Esophagus muscularis mucosa (tissue), 3 donors: ENCODE measurements at regions not wholly inside any gene's neighbourhood (a gene's known extent, or its start where the extent isn't known, plus 50 kb on each side); places are given as distances from the start of the nearest gene placed in this dataset.

Experiments
- POLR2A ChIP-seq: fragments of 450-650 bp; IDR thresholded peaks from one replicate; pipeline ENCODE4 v1.6.1; 2017; ENCODE audit warnings: antibody characterized with exemption, moderate library complexity, mild to moderate bottlenecking, low read depth
- TF ChIP-seq, protein P1 (sequence below), 3 experiments: fragments of 200-600 bp in 2 of 3; fragments of 450-650 bp in 1 of 3; sonication (generic) in 2 of 3; IDR thresholded peaks; one replicate each; pipeline ENCODE4 v1.5.1; 2017 to 2019; ENCODE audit warnings: antibody characterized with exemption in 3 of 3, mild to moderate bottlenecking in 2 of 3, moderate library complexity in 1 of 3

DNA sequence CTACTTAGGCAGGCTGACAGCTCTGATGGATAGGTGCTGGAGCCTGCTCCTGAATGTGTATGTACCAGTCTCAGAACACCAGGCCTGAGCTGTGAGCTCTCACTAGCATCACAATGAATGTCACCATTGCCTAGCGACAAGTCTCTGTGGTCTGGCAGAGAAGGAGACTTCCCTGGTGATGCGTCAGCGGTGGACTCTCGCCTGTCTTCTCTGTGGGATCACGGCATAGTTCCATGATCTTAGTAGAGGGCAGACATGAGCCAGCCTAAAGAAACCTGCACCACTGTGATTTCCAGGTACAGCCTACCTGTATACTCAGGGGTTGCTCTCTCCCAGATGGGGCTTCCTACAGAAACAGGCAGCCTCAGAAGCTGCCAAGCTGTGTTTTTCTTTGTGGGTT, 699.2 kb upstream of the TSPY4 start:
- no peak for TF ChIP-seq POLR2A
- TF ChIP-seq, protein P1, sequence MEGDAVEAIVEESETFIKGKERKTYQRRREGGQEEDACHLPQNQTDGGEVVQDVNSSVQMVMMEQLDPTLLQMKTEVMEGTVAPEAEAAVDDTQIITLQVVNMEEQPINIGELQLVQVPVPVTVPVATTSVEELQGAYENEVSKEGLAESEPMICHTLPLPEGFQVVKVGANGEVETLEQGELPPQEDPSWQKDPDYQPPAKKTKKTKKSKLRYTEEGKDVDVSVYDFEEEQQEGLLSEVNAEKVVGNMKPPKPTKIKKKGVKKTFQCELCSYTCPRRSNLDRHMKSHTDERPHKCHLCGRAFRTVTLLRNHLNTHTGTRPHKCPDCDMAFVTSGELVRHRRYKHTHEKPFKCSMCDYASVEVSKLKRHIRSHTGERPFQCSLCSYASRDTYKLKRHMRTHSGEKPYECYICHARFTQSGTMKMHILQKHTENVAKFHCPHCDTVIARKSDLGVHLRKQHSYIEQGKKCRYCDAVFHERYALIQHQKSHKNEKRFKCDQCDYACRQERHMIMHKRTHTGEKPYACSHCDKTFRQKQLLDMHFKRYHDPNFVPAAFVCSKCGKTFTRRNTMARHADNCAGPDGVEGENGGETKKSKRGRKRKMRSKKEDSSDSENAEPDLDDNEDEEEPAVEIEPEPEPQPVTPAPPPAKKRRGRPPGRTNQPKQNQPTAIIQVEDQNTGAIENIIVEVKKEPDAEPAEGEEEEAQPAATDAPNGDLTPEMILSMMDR (IDR thresholded peaks at IDR 0.05), result no peak
